Erythroblast (primary cell): ENCODE measurements at regions not wholly inside any gene's neighbourhood (a gene's known extent, or its start where the extent isn't known, plus 50 kb on each side); places are given as distances from the start of the nearest gene placed in this dataset.
"Not testable (repeated sequence)": the region's sequence is repeated elsewhere in the genome, so short reads cannot be mapped to it uniquely, and the experiment has no call there.

Experiments used
- DNase-seq, 2 experiments: peaks; one replicate each; lab custom pipeline; 2025; lab: John Stamatoyannopoulos, UW
- GATA1 ChIP-seq: IDR thresholded peaks from 2 replicates; pipeline ENCODE4 v1.6.1; 2011; ENCODE audit warnings: low read depth, mild to moderate bottlenecking, control low read depth, low read length, moderate library complexity
- POLR2A ChIP-seq: IDR thresholded peaks from 2 replicates; pipeline ENCODE4 v1.6.1; 2011; ENCODE audit warnings: mild to moderate bottlenecking, low read length

DNA sequence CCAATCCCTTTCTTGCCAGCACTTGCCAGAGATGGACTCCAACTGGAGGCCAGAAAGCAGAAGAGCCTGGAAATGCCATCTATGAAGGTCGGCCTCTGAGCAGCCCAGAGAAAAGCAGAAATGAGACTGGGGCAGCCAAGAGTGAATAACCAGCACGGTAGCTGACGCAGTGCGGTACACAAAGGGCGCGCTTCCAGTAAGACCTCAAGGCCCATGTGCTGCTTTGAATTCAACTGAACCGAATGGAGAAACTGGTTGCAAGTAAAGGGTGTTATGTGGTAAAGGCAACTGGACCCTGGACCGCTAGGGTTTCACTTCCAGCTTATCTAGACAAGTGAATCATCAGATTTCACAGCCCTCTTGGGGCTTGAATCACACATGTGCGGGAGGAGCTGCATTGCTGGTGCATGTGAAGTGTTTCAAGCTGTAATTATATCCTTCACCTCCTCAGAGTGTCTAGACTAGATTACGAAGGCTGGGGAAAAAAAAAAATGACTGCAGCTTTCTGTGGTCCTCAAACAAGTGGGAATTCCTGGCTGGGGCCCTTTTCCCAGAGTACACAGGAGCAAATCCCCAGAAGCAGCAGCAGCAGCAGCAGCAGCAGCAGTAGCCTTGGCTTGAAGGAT, 128.9 kb downstream of the CCDC34 start:
- TF ChIP-seq POLR2A: no peak
- no peak for TF ChIP-seq GATA1
- DNase-seq: peak in 1 of 2 experiments; percentile 7

DNA sequence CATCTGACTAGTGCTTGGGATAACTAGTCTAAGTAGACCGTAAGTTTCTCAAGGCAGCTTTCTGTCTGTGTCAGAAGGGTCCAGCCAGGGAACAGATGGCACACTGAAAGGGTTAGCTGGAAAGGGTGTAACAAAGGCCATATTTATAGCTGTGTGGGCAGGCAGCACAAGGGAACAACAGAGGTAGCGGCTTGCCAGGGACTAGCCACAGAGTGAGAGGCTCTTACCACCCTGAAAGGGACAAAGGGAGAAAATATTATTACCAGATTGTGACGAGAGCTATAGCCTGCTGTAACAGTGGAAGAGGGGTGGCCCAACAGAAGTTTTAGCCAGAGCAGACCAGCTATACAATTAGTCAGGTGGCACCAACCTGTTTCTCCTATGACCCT, 129.4 kb downstream of the CCDC34 start:
- DNase-seq: no peak
- TF ChIP-seq POLR2A: no peak
- no peak for TF ChIP-seq GATA1

DNA sequence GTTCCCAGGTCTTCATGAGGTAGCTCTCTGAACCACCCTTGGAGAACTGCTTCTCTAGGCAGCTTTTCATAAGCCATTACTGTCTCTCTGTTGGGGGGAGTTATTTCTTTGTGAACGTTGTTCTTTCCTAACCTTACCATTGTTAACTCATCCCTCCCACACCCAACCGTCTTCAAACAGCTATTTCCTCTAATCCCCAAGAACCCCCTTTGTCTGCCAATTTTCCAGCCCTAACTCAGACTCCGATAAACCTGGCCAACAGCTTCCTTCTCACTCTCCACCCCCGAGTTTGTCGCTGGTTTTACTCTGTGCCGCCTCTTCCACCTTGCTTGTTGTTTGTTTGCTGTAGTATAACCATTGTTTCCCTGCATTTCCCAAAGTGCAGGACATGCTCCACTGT, 131.5 kb downstream of the CCDC34 start:
- TF ChIP-seq POLR2A (no peak), GATA1 (no peak)
- DNase-seq: no peak

DNA sequence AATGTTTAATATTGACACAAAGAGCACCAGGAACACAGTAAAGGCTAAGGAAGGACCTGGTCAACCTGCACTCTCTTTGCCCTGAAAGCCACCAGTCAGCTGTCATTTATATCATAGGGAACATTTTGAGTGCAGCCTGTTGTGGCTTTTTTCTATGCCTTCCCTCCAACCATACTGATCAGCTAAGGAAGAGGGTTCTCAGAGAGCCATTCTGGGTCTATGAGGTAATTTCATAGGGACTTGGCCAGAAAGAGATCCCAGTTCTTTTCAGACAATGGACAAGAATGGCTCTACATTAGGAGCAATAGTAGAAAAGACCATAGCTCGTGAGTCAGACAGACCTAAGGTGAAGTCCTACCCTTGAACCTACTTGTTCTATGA, 132.8 kb downstream of the CCDC34 start:
- no peak for DNase-seq
- TF ChIP-seq GATA1 (no peak), POLR2A (no peak)

DNA sequence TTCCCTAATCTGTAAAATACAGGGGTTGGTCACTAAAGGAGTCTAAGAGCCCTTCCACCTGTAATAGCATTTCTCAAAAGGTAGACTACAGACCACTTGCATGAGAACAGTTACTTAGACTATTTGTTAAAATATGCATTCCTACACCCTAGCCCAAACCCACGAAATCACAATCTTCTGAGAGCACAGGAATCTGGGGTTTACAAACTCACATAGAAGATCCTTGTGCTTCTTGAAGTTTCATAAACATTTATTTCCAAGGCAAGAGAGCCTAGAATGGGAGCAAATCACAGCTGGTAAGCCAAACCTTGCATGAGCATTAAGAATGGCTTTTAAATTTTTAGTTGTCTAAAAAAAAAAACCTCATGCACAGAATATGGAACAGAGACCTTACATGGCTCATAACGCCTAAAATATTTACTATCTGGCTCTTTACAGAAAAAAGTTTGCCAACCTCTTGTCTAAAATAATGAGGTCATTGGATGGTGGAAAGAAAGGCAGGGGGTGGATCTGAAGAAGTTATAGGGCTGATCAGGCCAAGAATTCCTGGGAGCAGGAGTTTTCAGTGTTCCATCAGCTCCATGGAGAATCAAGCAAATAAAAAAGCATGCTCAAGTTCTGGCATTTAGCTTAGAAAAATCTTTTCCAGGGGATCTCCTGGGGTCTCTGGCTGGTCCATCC, 133.4 kb downstream of the CCDC34 start:
- TF ChIP-seq GATA1 (no peak), POLR2A (no peak)
- DNase-seq: no peak

DNA sequence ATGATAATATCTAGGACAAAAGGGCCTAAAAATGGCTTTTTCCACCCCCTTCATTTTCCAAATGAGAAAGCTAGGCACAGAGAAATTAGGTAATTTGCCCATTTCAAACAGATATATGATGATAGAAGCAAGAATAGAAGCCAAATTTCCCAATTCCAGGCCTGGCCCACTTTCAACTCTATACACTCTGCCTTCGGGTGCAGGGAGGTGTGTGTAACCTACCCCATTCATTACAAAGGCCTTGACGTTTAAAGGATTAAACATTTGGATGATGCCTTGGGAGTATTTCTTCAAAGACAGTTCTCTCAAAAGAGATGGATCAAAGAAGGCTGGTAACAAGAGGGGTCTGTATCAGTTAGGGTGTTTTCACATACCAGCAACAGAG, 134.1 kb downstream of the CCDC34 start:
- TF ChIP-seq POLR2A (no peak), GATA1 (no peak)

DNA sequence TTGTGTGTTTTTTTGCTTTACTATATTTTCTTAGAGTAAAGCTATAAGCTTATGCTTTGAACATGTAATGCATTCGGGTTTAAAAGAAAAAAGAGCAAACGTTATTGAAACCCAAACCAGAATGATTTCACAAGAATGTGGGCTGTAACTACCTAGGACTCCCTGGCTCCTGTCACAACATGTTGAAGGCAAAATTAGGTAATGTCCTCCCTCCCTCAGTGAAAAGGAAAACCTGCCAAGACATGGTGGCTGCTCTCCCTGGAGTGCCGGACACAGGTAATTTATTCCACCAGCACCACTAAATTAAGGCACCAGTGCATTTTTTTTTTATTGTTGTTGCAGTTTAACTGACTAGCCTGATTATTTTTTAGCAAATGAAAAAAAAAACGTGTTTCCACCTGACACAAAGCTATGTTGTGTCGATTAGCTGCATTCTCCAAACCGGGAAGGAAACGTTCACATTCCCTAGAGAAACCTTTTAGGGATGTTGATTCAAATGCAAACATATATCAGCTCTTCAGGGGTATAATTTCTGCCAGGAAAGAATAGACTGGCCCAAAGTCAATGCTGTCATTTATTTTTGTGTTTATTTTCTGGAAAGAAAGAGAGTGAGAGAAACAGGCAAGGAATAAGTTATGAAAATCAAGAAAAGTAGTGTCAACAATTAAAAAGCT, 134.6 kb downstream of the CCDC34 start:
- DNase-seq: no peak
- no peak for TF ChIP-seq GATA1
- no peak for TF ChIP-seq POLR2A

More for the DNA sequence above, 134.1 kb downstream of the CCDC34 start:
- DNase-seq: no peak

DNA sequence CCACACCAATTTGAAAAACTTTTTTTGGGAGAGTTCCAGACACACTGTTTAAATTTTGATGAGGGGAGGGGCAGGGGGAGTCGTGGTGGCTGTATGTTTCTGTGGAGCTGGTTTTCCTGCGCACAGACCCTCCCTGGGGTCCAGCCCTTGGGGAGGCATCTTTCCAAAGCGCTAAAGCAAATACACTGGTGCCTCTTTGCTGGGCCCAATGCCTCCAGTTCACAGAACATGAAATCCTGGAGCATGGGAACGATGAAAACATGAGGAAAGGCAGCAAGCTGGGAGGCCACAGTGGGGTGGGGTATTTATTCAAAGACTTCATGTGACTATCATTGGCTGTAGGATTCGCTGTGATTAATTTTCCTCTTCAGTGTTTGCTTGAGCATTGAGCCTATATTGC, 135.3 kb downstream of the CCDC34 start:
- TF ChIP-seq POLR2A (no peak), GATA1 (no peak)
- DNase-seq: no peak

DNA sequence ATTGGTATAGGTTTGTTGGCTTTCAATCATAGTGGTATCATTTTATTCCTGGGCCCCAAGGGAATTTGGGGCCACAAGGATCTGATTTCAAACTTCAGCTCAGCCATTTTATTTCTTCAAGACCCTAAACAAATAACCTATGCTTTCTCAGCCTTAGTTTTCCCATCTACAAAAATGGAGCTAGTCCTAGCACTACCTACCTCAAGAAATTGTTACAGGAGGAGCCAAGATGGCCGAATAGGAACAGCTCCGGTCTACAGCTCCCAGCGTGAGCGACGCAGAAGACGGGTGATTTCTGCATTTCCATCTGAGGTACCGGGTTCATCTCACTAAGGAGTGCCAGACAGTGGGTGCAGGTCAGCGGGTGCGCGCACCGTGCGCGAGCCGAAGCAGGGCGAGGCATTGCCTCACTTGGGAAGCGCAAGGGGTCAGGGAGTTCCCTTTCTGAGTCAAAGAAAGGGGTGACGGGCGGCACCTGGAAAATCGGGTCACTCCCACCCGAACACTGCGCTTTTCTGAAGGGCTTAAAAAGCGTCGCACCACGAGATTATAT, 143.5 kb downstream of the CCDC34 start:
- DNase-seq: not testable (repeated sequence)

DNA sequence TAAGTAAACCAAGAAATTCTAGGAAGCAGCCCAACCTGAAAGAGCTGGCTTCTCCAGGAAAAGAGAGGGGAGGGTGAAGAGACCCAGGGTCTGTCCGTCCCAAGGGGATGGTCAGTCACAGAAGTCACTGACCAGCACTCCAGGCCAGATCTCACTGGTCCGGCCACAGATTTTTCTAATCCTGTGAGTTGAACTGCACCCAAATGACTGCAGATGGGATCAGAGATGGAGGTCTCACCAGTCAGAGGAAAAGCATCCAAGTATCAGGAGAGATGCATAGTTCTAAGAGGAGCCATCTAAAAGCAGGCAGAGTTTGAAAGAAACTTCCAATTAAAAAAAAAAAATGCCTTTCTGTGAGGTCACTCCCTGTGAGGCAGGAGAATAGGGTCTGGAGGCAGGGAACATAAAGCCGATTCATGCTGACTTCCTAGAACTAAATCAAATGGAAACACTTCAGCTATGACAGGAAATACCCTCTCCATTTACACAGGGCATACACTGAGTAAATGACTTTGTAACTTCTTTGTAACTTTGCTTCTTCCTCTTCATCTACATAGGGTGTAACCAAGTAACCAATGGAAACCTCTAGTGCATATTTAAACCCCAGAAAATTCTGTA, 144.5 kb downstream of the CCDC34 start:
- TF ChIP-seq GATA1: no peak
- no peak for TF ChIP-seq POLR2A

DNA sequence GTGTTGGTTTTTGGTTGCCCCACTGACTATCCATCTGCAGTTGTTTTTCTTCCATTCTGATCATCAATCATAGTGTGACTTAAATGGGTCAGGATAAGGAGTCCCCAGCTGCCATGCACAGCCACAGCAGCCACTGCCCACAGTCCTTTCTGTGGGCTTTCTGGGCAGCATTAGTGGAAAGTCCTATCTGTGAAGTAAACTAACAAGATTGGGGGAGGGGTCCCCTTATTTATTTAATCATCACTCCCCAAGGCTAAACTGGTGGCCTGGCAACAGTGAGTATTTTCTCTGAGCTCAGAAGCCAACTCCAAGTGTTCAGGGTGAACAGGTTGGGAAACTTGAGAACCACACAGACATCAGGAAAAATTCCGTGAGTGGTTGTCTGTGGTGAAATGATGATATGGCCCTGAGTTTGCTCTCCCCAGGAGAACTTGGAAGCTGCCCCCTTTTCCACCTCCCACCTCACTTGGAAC, 145.0 kb downstream of the CCDC34 start:
- TF ChIP-seq GATA1 (no peak), POLR2A (no peak)
- DNase-seq: no peak

More for the DNA sequence above, 144.5 kb downstream of the CCDC34 start:
- no peak for DNase-seq

DNA sequence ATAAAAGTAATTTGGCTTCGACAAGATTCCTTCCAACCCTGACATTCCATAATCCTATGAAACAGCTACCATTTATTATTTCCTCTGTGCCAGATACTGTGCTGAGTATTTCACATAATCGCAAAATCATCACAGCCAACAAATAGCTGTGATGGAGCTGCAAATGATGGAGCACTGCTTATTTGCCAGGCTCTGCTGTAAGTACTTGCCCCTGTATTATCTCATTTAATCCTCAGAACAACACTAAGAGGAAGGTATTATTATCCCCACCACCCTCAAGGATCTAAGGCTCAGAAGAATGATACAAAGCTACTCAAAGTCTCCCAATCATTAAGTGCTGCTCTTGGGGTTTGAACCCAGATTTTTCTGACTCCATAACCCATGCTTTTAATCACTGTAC, 145.5 kb downstream of the CCDC34 start:
- DNase-seq: no peak
- no peak for TF ChIP-seq GATA1
- no peak for TF ChIP-seq POLR2A

DNA sequence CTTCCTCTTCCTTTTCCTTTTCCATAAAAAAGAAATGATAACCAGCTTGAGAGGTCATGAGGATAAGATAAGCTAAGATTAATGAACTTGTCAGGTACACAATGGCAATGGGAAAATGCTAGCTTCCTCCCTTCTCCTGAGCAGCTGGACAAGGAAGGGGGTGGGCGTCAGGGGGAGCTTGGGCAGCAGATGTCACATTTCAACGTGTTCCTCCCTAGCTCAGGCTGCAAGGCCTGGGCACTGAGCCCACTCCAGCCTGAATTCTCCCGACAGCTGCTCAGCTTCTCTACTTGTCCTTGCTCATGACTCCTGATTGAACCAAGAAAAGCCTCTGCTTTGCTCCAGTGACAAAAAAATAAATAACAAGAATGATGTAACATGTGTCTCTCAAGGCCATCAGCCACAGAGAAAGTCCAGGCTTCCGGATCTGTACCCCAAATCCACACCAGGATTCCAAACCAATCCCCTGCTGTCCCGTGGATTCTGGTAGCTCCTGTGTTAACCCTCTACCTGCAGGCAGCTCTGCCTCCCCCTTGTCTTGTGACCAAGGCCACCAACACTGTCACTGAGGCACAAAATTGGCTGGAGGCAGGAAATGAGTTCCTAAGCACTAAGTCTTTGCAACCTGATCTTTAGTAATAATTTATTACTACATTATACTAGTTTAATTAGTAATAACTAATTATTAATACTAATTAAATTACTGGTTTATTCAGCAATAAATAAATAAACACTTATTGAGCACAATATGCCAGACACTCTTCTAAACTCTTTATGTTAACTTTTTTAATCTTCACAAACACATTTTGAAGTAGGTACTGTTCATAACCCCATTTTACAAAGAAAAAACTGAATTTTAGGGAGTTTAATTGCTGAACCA, 146.5 kb downstream of the CCDC34 start:
- TF ChIP-seq GATA1 (no peak), POLR2A (no peak)

DNA sequence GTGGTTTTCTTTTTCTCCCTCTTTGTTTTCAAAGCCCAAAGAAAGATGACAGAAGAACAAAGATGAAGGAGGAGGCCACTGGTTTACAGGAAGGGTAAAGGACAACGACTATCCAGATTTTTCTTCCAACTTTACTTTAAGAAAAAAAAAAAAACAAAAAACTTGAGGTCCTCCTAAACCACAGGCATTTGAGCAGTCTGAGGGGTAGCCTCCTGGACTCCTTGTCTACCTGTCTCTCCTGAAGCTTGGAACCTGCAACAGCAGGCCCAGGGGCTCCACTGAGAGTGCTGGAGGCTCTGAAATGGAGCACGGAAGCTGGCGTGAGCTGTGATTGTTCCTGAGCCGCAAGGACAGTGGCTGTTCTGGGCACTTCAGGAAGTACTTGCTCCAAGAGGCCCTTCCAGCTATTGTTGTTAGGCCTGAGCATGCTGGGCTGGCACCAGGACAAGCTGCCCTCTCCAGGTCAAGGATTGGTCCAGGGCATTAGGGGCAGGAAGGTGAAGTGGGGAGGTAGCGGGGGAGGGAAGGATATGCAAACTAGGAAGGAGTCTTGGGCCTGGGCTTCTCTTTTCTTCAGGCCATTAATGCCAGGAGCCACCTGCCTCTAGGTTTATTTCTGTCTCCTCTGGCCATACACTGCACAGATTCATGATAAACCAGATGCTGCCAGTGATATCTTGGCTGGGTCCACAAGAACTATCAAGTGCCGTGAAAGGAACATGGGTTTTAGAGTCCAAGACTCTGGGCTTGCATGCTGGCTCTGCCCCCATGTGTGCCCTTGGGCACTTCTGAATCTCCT, 147.3 kb downstream of the CCDC34 start:
- TF ChIP-seq POLR2A (no peak), GATA1 (no peak)
- DNase-seq: no peak

More for the DNA sequence above, 146.5 kb downstream of the CCDC34 start:
- DNase-seq: no peak
